GM12865 (cell line): ENCODE measurements at regions not wholly inside any gene's neighbourhood (a gene's known extent, or its start where the extent isn't known, plus 50 kb on each side); places are given as distances from the start of the nearest gene placed in this dataset.
"Not testable (repeated sequence)": the region's sequence is repeated elsewhere in the genome, so short reads cannot be mapped to it uniquely, and the experiment has no call there.

ENCODE experiments used
- DNase-seq: peaks from one replicate; pipeline ENCODE4 v3.0.0; 2010; ENCODE audit warnings: low read depth
- H3K4me3 ChIP-seq: 2 replicates; pipeline ENCODE4 v1.5.1; 2011; ENCODE audit warnings: mild to moderate bottlenecking, low read depth, low read length, control low read depth
- TF ChIP-seq, protein P1 (sequence below): IDR thresholded peaks from 2 replicates; pipeline ENCODE4 v1.5.1; 2011; ENCODE audit warnings: low read length, control low read depth, low read depth, inconsistent platforms; ENCODE audit not compliant: insufficient read depth; ENCODE audit errors: missing control alignments

DNA sequence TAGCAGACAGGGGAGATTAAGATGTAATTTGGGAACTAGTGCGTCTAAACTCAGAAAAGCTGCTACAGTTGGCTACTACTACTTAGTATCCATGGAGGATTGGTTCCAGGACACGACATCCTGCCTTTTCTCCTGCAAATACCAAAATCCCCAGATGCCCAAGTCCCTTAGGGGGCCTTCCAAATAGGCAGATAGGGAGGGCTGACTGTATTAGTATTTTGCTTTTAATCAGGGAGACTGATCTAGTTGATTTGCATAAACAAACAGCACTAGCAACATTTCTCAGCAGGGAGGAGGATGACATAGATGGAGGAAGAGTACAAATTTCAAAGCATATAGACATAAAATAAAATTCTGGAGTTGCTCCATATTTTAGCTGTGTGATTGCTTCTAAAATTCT lies 621.6 kb upstream of the GOT2 start:
- no peak overlapping the region for H3K4me3 ChIP-seq
- no peak for DNase-seq
- TF ChIP-seq, protein P1, sequence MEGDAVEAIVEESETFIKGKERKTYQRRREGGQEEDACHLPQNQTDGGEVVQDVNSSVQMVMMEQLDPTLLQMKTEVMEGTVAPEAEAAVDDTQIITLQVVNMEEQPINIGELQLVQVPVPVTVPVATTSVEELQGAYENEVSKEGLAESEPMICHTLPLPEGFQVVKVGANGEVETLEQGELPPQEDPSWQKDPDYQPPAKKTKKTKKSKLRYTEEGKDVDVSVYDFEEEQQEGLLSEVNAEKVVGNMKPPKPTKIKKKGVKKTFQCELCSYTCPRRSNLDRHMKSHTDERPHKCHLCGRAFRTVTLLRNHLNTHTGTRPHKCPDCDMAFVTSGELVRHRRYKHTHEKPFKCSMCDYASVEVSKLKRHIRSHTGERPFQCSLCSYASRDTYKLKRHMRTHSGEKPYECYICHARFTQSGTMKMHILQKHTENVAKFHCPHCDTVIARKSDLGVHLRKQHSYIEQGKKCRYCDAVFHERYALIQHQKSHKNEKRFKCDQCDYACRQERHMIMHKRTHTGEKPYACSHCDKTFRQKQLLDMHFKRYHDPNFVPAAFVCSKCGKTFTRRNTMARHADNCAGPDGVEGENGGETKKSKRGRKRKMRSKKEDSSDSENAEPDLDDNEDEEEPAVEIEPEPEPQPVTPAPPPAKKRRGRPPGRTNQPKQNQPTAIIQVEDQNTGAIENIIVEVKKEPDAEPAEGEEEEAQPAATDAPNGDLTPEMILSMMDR, result no peak

DNA sequence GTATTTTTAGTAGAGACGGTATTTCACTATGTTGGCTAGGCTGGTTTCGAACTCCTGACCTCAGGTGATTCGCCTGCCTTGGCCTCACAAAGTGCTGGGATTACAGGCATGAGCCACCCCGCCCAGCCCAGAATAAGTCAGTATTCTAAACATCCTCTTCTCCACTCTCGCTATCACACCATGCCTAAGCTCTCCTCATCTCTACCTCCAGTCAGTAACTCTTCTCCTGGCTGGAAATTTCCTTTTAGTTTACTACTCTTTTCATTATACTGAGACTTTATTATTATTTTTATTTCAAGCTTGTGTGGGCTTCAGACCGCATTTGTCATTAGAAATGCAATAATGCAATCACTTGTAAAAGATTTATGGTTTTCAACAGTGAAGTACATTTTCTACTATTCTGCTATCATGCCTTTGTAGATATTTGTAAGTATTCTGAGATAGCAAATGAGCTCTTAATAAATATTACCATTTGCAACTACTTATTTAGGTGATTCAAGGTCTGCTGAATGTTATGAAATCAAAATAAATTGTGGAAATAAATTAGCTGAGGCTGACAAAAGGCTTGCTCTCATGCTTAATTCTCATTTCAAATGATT lies 617.3 kb upstream of the GOT2 start:
- DNase-seq, result no peak
- H3K4me3 ChIP-seq, result no peak overlapping the region
- TF ChIP-seq, protein P1, result no peak

DNA sequence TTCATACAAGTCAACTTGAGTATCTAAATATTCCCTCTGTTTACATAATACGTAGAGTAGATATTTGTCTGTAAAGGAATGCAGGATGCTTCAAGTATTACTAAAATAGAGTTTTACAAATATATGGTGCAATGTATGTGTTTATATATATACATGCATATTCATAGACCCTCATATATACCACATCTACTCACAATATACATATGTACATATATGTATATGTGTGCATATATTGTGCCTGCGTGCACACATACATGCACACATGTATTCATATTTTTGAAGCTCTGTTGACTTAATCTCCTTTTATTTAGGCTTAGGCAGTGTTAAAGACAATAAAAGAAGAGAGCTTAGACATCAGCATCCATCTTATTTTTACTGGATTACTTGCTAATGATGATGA lies 616.6 kb upstream of the GOT2 start:
- TF ChIP-seq, protein P1, result no peak
- no peak for DNase-seq
- no peak overlapping the region for H3K4me3 ChIP-seq

DNA sequence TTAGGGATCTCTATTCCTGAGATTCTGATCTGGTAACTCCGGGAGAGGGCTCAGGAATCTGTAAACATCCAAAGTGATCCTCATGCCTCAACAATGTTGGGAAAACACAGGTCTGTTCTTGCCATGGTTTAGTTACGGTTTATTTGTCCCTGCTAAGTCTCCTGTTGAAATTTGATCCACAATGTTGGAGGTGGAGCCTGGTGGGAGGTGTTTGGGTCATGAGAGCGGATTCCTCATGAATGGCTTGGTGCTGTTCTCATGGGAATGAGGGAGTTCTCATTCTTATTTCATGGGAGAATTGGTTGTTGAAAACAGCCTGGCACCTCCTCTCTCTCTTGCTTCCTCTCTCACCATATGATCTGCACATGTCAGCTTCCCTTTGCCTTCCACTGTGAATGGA lies 608.6 kb upstream of the GOT2 start:
- TF ChIP-seq, protein P1, result no peak
- no peak for DNase-seq
- no peak overlapping the region for H3K4me3 ChIP-seq

DNA sequence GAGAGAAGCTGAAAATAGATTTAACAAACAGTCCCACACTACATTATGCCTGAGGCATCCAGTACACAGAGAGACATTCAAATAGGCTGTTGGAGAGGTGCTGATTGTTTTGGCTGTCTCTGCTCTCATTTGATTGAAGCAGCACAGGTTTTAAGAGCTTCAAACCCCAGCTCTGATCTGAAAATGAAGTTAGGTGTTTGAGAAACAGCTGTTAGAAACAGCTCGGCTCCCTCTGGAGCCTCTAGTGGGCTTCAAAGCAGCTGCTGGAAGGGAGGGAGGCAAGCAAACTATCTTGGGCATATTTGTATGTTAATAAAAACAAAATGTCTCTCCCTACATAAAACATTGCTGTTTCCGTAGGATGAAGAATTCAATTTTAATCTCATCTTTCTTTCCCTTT lies 607.3 kb upstream of the GOT2 start:
- no peak overlapping the region for H3K4me3 ChIP-seq
- TF ChIP-seq, protein P1, result no peak
- DNase-seq, result no peak

DNA sequence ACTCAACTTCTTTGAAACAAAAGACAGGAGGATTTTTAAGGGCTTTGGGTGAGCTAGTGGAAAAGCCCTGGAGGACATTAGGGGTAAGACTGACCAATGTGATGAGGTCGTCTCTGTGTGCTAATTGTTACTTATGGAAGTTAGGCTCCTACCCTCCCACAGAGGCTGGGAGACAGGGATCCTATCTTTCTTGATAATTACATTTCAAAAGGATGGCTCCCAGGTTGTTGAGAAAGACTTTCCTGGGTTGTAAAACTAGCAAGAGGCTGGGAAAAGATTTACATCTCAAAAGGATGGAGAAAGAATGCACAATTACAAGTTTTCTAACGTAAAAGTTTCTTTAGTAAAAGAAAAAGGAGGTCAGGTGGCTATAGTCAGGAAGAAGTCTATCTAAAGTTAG lies 605.8 kb upstream of the GOT2 start:
- TF ChIP-seq, protein P1, result no peak
- no peak overlapping the region for H3K4me3 ChIP-seq
- DNase-seq, result no peak

DNA sequence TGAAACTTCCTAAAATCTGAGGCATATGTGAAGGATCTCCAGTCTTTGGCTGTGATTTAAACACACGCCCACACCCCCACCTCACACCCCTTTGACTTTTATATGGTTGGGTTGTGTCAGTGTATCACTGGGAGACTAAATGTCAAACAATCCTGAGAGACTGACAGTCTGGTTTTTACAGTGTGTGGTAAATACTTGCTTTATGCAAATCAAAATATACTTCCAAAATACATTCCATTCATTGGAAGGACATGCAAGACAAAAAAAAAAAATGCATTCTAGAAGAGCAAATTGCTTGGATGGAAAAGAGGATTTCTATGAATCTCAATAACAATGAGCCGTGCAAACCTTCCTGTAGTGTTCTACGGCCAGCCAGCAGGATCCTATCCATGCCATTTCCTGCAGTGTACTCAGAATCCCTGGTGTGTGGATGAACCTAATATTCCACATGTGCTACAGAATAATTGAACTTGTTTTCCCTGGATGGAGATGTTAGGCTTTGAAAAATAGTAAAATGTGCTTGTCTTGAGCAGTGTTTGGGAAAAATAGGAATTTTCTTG lies 602.1 kb upstream of the GOT2 start:
- DNase-seq, result no peak
- TF ChIP-seq, protein P1, result no peak
- no peak overlapping the region for H3K4me3 ChIP-seq

DNA sequence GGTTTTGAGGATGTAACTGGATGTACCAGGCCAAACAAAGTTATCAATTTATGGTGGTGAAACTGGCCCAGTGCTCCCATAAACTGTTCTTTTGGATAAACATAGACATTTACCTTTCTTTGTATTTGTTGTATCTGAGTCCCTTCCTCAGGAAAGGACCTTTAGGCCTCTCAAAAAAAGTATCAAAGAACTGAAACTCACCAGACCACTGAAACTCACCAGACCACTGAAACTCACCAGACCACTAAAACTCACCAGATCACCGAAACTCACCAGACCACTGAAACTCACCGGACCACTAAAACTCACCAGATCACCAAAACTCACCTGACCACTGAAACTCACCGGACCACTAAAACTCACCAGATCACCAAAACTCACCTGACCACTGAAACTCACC lies 597.6 kb upstream of the GOT2 start:
- H3K4me3 ChIP-seq, result not testable (repeated sequence)
- peak; percentile 24 for DNase-seq
